K562 (cell line): ENCODE measurements at regions not wholly inside any gene's neighbourhood (a gene's known extent, or its start where the extent isn't known, plus 50 kb on each side); places are given as distances from the start of the nearest gene placed in this dataset.

ENCODE experiments used
- ATAC-seq: fragments of 200-7000 bp; cut with Tn5 transposase; 3 replicates; pipeline ENCODE4 v1.9.1; 2020; ENCODE audit warnings: moderate library complexity
- BruUV-seq: library from RNA; stranded (reverse); fragments of 400-500 nt; replicated peaks from 2 replicates; lab custom pipeline; 2021; lab: Mats Ljungman, UMichigan
- CTCF ChIA-PET: fragments of 300-600 bp; formaldehyde crosslinking; extraction: SDS; loops from one replicate; lab custom pipeline; 2021; ENCODE audit warnings: low intra/inter-chr PET ratio; lab: Yijun Ruan, JAX
- POLR2A ChIA-PET: fragments of 300-600, 350-650 bp; sonication (Branson Sonifier 250); formaldehyde crosslinking; extraction: SDS; loops from one replicate; lab custom pipeline; 2021; ENCODE audit warnings: antibody characterized with exemption, inconsistent platforms; lab: Yijun Ruan, JAX
- DNase-seq, 4 experiments: peaks; one replicate each; pipeline versions ENCODE4 v3.0.0 to v3.0.0-alpha.2; 2011 to 2018; ENCODE audit warnings: low spot score in 3 of 4, mixed read lengths in 3 of 4; ENCODE audit errors: extremely low read depth in 1 of 4
- FAIRE-seq: peaks from 2 replicates; lab custom pipeline; 2011; peaks lifted over from hg19 to GRCh38; lab: Jason Lieb, UNC
- H2AFZ ChIP-seq: 2 replicates; pipeline ENCODE4 v1.6.0; 2011; ENCODE audit warnings: low read depth, low read length, control low read depth, inconsistent platforms
- H3K27ac ChIP-seq: fragments of 200-600 bp; 3 replicates; pipeline ENCODE4 v1.8.0; 2011; ENCODE audit warnings: low read depth, mild to moderate bottlenecking, control low read depth, inconsistent platforms, low read length, moderate library complexity, mixed read lengths; ENCODE audit errors: extremely low read depth
- H3K27me3 ChIP-seq, 2 experiments: fragments of 300-600 bp in 1 of 2; 2 replicates in 1 of 2; 3 replicates in 1 of 2; pipeline versions ENCODE4 v1.6.0 to v1.8.0; 2011; ENCODE audit warnings: inconsistent platforms in 2 of 2, low read length in 2 of 2, mild to moderate bottlenecking in 1 of 2, mixed read lengths in 1 of 2, moderate library complexity in 1 of 2; ENCODE audit not compliant: control insufficient read depth in 2 of 2, insufficient read depth in 2 of 2
- H3K36me3 ChIP-seq: fragments of 300-600 bp; 3 replicates; pipeline ENCODE4 v1.8.0; 2011; ENCODE audit warnings: mild to moderate bottlenecking, low read length, inconsistent platforms; ENCODE audit not compliant: control insufficient read depth, insufficient read depth
- H3K4me1 ChIP-seq, 2 experiments: fragments of 200-600 bp in 1 of 2; replicated peaks in 1 of 2; 2 replicates in 1 of 2; 3 replicates in 1 of 2; pipeline versions ENCODE4 v1.5.1 to v1.8.0; 2011; ENCODE audit warnings: inconsistent platforms in 2 of 2, low read length in 2 of 2, mild to moderate bottlenecking in 1 of 2, mixed read lengths in 1 of 2, moderate library complexity in 1 of 2; ENCODE audit not compliant: control insufficient read depth in 2 of 2, insufficient read depth in 2 of 2
- H3K4me2 ChIP-seq: 2 replicates; pipeline ENCODE4 v1.6.1; 2011; ENCODE audit warnings: low read length, control low read depth, inconsistent platforms, mixed read lengths; ENCODE audit not compliant: insufficient read depth
- H3K4me3 ChIP-seq: fragments of 200-600 bp; sonication (generic), shearing (Covaris generic); 2 replicates; pipeline ENCODE4 v1.5.1; 2016; ENCODE audit warnings: control low read depth, inconsistent platforms
- H3K79me2 ChIP-seq: fragments of 200-600 bp; 3 replicates; pipeline ENCODE4 v1.8.0; 2011; ENCODE audit warnings: low read length, inconsistent platforms; ENCODE audit not compliant: control insufficient read depth, insufficient read depth
- H3K9ac ChIP-seq, 2 experiments: 2 replicates each; pipeline versions ENCODE4 v1.6.0 to v1.6.1; 2011; ENCODE audit warnings: low read depth in 2 of 2, low read length in 2 of 2, control low read depth in 1 of 2, inconsistent platforms in 1 of 2, mild to moderate bottlenecking in 1 of 2, mixed read lengths in 1 of 2; ENCODE audit not compliant: insufficient read depth in 1 of 2
- H3K9me1 ChIP-seq: one replicate; pipeline ENCODE4 v1.6.0; 2011; ENCODE audit warnings: inconsistent platforms, mild to moderate bottlenecking, low read length, moderate library complexity; ENCODE audit not compliant: control insufficient read depth, insufficient read depth
- H3K9me3 ChIP-seq: replicated peaks from 2 replicates; pipeline ENCODE4 v1.5.1; 2011; ENCODE audit warnings: low read depth, low read length, inconsistent platforms; ENCODE audit not compliant: control insufficient read depth, insufficient read depth
- H4K20me1 ChIP-seq: replicated peaks from 2 replicates; pipeline ENCODE4 v1.6.1; 2011; ENCODE audit warnings: low read length, inconsistent platforms, mixed read lengths; ENCODE audit not compliant: control insufficient read depth, insufficient read depth
- FOXA3 ChIP-seq, 2 experiments: fragments of 450-650 bp in 1 of 2; sonication (generic) in 1 of 2; formaldehyde crosslinking; IDR thresholded peaks in 1 of 2; conservative IDR thresholded peaks in 1 of 2; 2 replicates each; pipeline versions ENCODE4 v1.4.0 to v1.8.0; 2020 to 2022; ENCODE audit warnings: mild to moderate bottlenecking in 2 of 2, missing genetic modification reagents in 1 of 2
- SP1 ChIP-seq: sonication (generic); formaldehyde crosslinking; IDR thresholded peaks from 2 replicates; pipeline ENCODE4 v1.8.1; 2022; ENCODE audit warnings: mild to moderate bottlenecking, missing genetic modification reagents
- WGBS: fragments of 100-300 bp; shearing (Covaris generic); methylation state at CpG from one replicate; pipeline ENCODE4 v1.1.6; 2016; ENCODE audit warnings: low coverage, mixed read lengths; ENCODE audit not compliant: insufficient coverage; ENCODE audit errors: missing lambda C conversion rate; 5-methylcytosine and 5-hydroxymethylcytosine counted together
- in situ Hi-C: fragments of 300-500 bp; cut with MboI; formaldehyde crosslinking; loops from 4 replicates; pipeline ENCODE4 v1.15.0; 2018; ENCODE audit warnings: inconsistent platforms, mixed read lengths
- intact Hi-C: fragments of 100-400 bp; cut with micrococcal nuclease; formaldehyde crosslinking; loops from 2 replicates; pipeline ENCODE4 v1.14.2; 2022
- TF ChIP-seq, protein P1 (sequence below): fragments of 250-450 bp; sonication (Bioruptor Pico); IDR thresholded peaks from 2 replicates; pipeline ENCODE4 v1.4.0; 2020; ENCODE audit warnings: mild to moderate bottlenecking, moderate library complexity, borderline replicate concordance

DNA sequence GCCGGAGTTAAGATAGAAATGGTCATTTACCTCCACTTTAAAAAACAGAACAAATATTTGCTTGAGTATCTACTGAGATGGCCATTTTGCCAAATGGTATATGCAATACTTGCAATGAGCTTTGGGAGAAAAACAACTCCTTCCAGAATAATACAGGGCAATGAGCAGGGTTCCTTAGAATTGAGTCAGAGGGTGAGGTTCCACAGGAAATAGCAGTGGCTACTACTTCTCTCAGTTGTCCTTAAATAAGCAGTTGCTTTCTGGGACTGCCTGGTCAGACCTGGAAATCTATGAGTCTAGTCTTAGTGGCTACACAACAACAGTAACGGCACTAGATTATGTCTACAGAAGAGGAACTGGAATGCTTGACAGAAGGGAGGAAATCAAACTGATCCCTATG, 80.9 kb upstream of the CCDC85A start:
- H3K4me3 ChIP-seq, result no peak overlapping the region
- no peak overlapping the region for H3K27ac ChIP-seq
- WGBS, result 0% methylated on average over 2 of the region's 2 CpGs
- H3K4me1 ChIP-seq, result no peaks in the 10 kb centered on the region
- in situ Hi-C loops (no loop called here), intact Hi-C loops (no loop called here)
- ATAC-seq (no peak), FAIRE-seq (no peak), DNase-seq (no peak)
- no peaks in the 10 kb centered on the region for H3K36me3 ChIP-seq
- H2AFZ ChIP-seq, result no peak overlapping the region
- no peaks in the 10 kb centered on the region for H3K79me2 ChIP-seq
- H3K27me3 ChIP-seq, result peaks cover 0 to 8% of the 10 kb centered on the region in 2 experiments; a peak in 2 of 5 replicates
- no peak overlapping the region for H3K9ac ChIP-seq
- no TSS peak for BruUV-seq
- no peaks in the 10 kb centered on the region for H3K9me1 ChIP-seq
- no peaks in the 10 kb centered on the region for H4K20me1 ChIP-seq
- no peaks in the 10 kb centered on the region for H3K9me3 ChIP-seq
- POLR2A ChIA-PET, result no interaction called here
- TF ChIP-seq FOXA3 (CRISPR knock-in tag; conservative IDR thresholded peaks at IDR 0.05 in 1 of 2, IDR thresholded peaks at IDR 0.05 in 1 of 2) (no peak), SP1 (no peak)
- TF ChIP-seq, protein P1, sequence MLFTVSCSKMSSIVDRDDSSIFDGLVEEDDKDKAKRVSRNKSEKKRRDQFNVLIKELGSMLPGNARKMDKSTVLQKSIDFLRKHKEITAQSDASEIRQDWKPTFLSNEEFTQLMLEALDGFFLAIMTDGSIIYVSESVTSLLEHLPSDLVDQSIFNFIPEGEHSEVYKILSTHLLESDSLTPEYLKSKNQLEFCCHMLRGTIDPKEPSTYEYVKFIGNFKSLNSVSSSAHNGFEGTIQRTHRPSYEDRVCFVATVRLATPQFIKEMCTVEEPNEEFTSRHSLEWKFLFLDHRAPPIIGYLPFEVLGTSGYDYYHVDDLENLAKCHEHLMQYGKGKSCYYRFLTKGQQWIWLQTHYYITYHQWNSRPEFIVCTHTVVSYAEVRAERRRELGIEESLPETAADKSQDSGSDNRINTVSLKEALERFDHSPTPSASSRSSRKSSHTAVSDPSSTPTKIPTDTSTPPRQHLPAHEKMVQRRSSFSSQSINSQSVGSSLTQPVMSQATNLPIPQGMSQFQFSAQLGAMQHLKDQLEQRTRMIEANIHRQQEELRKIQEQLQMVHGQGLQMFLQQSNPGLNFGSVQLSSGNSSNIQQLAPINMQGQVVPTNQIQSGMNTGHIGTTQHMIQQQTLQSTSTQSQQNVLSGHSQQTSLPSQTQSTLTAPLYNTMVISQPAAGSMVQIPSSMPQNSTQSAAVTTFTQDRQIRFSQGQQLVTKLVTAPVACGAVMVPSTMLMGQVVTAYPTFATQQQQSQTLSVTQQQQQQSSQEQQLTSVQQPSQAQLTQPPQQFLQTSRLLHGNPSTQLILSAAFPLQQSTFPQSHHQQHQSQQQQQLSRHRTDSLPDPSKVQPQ (CRISPR knock-in tag), result no peak
- CTCF ChIA-PET, result no interaction called here
- no peak overlapping the region for H3K4me2 ChIP-seq
